HepG2 (cell line): ENCODE measurements at regions not wholly inside any gene's neighbourhood (a gene's known extent, or its start where the extent isn't known, plus 50 kb on each side); places are given as distances from the start of the nearest gene placed in this dataset.
"Not testable (repeated sequence)": the region's sequence is repeated elsewhere in the genome, so short reads cannot be mapped to it uniquely, and the experiment has no call there.

Source experiments
- ATAC-seq: fragments of 200-7000 bp; cut with Tn5 transposase; 3 replicates; pipeline ENCODE4 v1.9.1; 2020; ENCODE audit warnings: mild to moderate bottlenecking, moderate library complexity
- BruUV-seq: library from RNA; stranded (reverse); fragments of 400-500 nt; replicated peaks from 2 replicates; lab custom pipeline; 2021; lab: Mats Ljungman, UMichigan
- CTCF ChIA-PET: fragments of 300-600 bp; formaldehyde crosslinking; extraction: SDS; loops from one replicate; lab custom pipeline; 2021; ENCODE audit warnings: low total read pairs, inconsistent platforms, low intra/inter-chr PET ratio; lab: Yijun Ruan, JAX
- POLR2A ChIA-PET: fragments of 350-600 bp; sonication (Branson Sonifier 250); formaldehyde crosslinking; loops from one replicate; lab custom pipeline; 2020; ENCODE audit warnings: antibody characterized with exemption, inconsistent platforms; lab: Yijun Ruan, JAX
- DNase-seq: peaks from one replicate; pipeline ENCODE4 v3.0.0-alpha.2; 2015; ENCODE audit warnings: low spot score
- FAIRE-seq: peaks from 3 replicates; lab custom pipeline; 2011; peaks lifted over from hg19 to GRCh38; lab: Jason Lieb, UNC
- H2AFZ ChIP-seq: one replicate; pipeline ENCODE4 v1.6.1; 2011; ENCODE audit warnings: low read length, inconsistent platforms
- H3K27ac ChIP-seq: fragments of 300-600 bp; 3 replicates; pipeline ENCODE4 v1.8.0; 2011; ENCODE audit warnings: mixed run types, mild to moderate bottlenecking, mixed read lengths, low read length, inconsistent platforms; ENCODE audit not compliant: insufficient read depth; ENCODE audit errors: extremely low read length
- H3K27me3 ChIP-seq, 2 experiments: fragments of 200-600 bp in 1 of 2; 2 replicates in 1 of 2; 3 replicates in 1 of 2; pipeline versions ENCODE4 v1.6.0 to v1.8.0; 2011; ENCODE audit warnings: low read length in 2 of 2, mild to moderate bottlenecking in 2 of 2, moderate library complexity in 2 of 2, inconsistent platforms in 1 of 2; ENCODE audit not compliant: insufficient read depth in 2 of 2, control insufficient read depth in 1 of 2
- H3K36me3 ChIP-seq, 2 experiments: fragments of 200-600 bp in 1 of 2; replicated peaks in 1 of 2; 2 replicates in 1 of 2; 3 replicates in 1 of 2; pipeline versions ENCODE4 v1.5.1 to v1.8.0; 2011; ENCODE audit warnings: low read length in 2 of 2, inconsistent platforms in 1 of 2; ENCODE audit not compliant: insufficient read depth in 2 of 2, control insufficient read depth in 1 of 2
- H3K4me1 ChIP-seq: 2 replicates; pipeline ENCODE4 v1.5.1; 2012; ENCODE audit warnings: low read length, inconsistent platforms; ENCODE audit not compliant: insufficient read depth
- H3K4me2 ChIP-seq: 2 replicates; pipeline ENCODE4 v1.6.0; 2011; ENCODE audit warnings: low read depth, low read length, inconsistent platforms
- H3K4me3 ChIP-seq, 3 experiments: fragments of 200-600 bp in 1 of 3; sonication (generic), shearing (Covaris generic) in 1 of 3; replicated peaks in 1 of 3; 2 replicates each; pipeline ENCODE4 v1.5.1; 2011 to 2016; ENCODE audit warnings: low read length in 3 of 3, inconsistent platforms in 2 of 3, low read depth in 2 of 3, mild to moderate bottlenecking in 2 of 3, control low read depth in 1 of 3, mixed read lengths in 1 of 3; ENCODE audit not compliant: insufficient read depth in 1 of 3
- H3K79me2 ChIP-seq: one replicate; pipeline ENCODE4 v1.6.1; 2011; ENCODE audit warnings: low read length, inconsistent platforms; ENCODE audit not compliant: insufficient read depth
- H3K9ac ChIP-seq: 2 replicates; pipeline ENCODE4 v1.6.0; 2011; ENCODE audit warnings: mild to moderate bottlenecking, low read depth, low read length, inconsistent platforms; ENCODE audit not compliant: insufficient read depth
- H3K9me3 ChIP-seq: 2 replicates; pipeline ENCODE4 v1.5.1; 2012; ENCODE audit warnings: mild to moderate bottlenecking, low read length
- H4K20me1 ChIP-seq: 2 replicates; pipeline ENCODE4 v1.6.0; 2011; ENCODE audit warnings: inconsistent platforms, mild to moderate bottlenecking, low read length, moderate library complexity; ENCODE audit not compliant: insufficient read depth
- FOXK1 ChIP-seq: sonication (generic); formaldehyde crosslinking; IDR thresholded peaks from 2 replicates; pipeline ENCODE4 v1.4.0; 2020; ENCODE audit warnings: low read depth, missing genetic modification reagents, borderline replicate concordance
- GRHL1 ChIP-seq: sonication (generic); formaldehyde crosslinking; conservative IDR thresholded peaks from 2 replicates; pipeline ENCODE4 v1.8.0; 2022; ENCODE audit warnings: missing genetic modification reagents
- RFX1 ChIP-seq: fragments of 450-650 bp; IDR thresholded peaks from 2 replicates; pipeline ENCODE4 v1.6.1; 2017
- WGBS: methylation state at CpG from one replicate; pipeline ENCODE4 v1.1.6; 2017; ENCODE audit warnings: low lambda C conversion rate; 5-methylcytosine and 5-hydroxymethylcytosine counted together
- in situ Hi-C: cut with HindIII; loops from 2 replicates; pipeline ENCODE4 v1.10.0; 2017; ENCODE audit warnings: low pct_unique_long_range_greater_than_20kb; ENCODE audit not compliant: extremely low pct_ligation_motif_present
- intact Hi-C: fragments of 100-400 bp; cut with micrococcal nuclease; formaldehyde crosslinking; loops from one replicate; pipeline ENCODE4 v1.10.0; 2022; ENCODE audit not compliant: unreplicated experiment
- TF ChIP-seq, protein P1 (sequence below): sonication (generic); formaldehyde crosslinking; IDR thresholded peaks from 2 replicates; pipeline ENCODE4 v1.8.1; 2023; ENCODE audit warnings: mild to moderate bottlenecking, moderate library complexity, missing genetic modification reagents

GRCh38 chr5:99045871-99046270, 117.1 kb upstream of the CHD1 start (continued):
- TF ChIP-seq, protein P1, sequence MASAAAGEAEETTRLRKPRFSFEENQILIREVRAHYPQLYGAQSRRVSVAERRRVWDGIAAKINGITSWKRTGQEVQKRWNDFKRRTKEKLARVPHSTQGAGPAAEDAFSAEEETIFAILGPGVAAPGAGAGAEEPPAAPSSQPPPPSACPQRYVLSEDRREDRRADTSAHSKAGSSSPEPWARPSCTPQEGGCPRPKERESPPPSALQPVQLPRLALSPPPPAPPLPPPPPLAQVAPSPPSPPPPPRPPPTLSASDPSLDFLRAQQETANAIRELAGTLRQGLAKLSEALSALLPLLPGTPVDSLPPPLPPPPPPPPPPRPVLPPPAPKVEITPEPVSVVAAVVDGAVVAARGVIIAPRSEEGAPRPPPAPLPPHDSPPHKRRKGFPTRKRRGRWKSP (CRISPR knock-in tag): no peak
- TF ChIP-seq FOXK1 (CRISPR knock-in tag): no peak
- no peak for TF ChIP-seq GRHL1 (CRISPR knock-in tag)
- no peak for TF ChIP-seq RFX1

GRCh38 chr5:99043257-99043656, 114.5 kb upstream of the CHD1 start:
- WGBS: 58% methylated on average over 6 of the region's 6 CpGs
- DNase-seq, FAIRE-seq, H3K4me3 ChIP-seq, POLR2A ChIA-PET, intact Hi-C loops, H3K27ac ChIP-seq, ATAC-seq, H3K27me3 ChIP-seq, H3K4me2 ChIP-seq, BruUV-seq, in situ Hi-C loops, H2AFZ ChIP-seq, H3K79me2 ChIP-seq, H3K4me1 ChIP-seq, H3K9me3 ChIP-seq, CTCF ChIA-PET, H4K20me1 ChIP-seq, H3K9ac ChIP-seq, H3K36me3 ChIP-seq: not testable (repeated sequence)
